Limb (tissue), 2 donors: ENCODE measurements at regions not wholly inside any gene's neighbourhood (a gene's known extent, or its start where the extent isn't known, plus 50 kb on each side); places are given as distances from the start of the nearest gene placed in this dataset.
"Not testable (repeated sequence)": the region's sequence is repeated elsewhere in the genome, so short reads cannot be mapped to it uniquely, and the experiment has no call there.

ENCODE experiments used
- DNase-seq, 2 donors: peaks; one replicate each; pipeline ENCODE4 v3.0.0-alpha.2; 2016; ENCODE audit errors: extremely low spot score in 2 of 2

DNA sequence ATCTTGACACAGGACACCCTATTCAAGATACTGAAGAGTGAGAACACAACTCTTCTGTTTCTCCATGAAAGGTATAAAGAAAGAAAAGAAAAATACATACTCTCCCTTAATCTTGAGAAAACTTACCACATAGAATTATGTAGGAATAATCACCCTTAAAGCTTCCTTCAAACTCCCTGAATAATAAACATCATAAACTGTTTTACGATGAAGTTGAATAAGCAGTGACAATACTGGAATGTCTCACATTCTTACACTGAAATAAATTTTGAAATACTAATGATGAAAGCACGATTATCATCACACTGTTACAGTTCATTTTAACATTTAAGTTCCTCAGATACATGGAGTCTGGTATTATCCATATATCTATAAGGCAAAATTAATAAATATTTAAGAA is 306.2 kb downstream of the IPMK start:
- no peak for DNase-seq

- DNase-seq: no peak
Measured at GRCh38 chr10:57960406-57960805, 307.3 kb downstream of the IPMK start.

- DNase-seq: no peak
Measured at GRCh38 chr10:57959318-57960006, 308.2 kb downstream of the IPMK start.

DNA sequence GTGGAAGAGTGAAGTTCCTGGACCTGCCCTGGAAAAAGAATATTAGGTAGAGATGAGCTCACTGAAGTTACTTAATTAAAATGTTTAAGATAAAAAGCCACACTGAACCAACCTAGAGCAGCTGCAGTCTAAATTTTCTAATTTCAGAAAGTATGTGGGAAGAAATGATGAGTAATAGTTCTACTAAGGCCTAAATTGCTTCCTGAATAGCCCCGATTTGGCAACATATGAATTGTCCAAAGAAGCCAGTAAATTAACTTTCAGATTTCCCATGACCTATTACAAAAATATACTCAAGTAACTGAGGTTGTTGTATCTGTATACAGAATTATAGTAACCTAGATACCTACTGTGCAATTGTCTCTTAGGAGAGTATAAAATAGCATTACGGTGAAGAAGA is 312.6 kb downstream of the IPMK start:
- no peak for DNase-seq

DNA sequence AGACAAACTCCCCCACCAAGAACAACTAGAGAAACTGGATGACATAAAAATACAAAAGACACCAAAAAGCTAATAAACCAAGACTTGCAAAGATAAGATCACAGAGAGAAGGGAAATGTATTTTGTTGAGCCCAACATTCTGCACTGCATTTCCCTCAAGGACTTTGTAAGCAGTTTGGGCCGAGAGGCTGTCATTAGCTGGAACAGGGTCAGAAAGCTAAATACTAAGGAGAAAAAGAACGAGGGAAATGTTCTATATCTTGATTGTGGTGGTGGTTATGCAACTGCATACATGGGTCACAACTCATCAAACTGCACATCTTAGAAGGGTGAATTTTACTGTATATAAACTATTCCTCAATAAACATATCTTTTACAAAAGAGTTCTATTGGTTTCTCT is 315.0 kb downstream of the IPMK start:
- no peak for DNase-seq

DNA sequence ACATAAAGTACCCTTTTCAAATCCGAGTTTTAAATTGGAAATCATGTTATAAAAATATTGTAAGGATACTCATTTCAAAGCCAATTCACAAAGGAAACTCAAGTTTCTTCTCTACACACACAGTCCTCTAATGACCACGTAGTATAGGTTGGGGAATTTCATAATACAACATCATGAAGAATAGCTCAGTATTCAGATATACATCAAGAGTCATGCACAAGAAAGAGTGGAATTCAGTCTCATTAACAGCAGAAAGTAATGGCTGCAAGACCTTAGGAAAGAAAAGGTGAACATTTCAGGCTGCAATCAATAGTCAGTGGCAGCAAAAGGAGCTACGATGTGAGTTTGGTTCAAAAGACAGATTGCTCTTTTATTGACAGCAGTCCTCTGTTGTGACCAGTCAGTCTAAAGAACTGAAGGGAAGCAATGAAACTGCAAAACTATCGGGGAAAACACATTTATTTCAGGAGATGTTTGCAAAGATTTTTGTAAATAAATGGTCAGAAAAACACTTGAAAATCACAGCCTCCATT is 317.2 kb downstream of the IPMK start:
- no peak for DNase-seq

DNA sequence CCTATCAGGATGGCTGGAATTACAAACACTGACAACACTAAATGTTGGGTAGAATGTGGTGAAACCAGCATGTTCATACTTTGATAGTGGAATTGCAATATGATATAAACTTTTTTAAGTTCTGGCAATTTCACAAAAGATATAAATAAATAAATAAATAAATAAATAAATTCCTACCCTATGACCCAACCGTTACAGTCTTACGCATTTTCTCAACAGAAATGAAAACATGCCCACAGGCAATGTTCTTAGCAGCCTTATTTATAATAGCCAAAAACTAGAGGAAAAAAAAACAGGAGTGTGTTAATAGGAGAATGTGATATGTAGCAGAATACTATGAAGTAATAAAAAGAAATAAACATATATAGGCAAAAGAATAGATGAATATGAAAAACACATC is 318.9 kb downstream of the IPMK start:
- DNase-seq: no peak

DNA sequence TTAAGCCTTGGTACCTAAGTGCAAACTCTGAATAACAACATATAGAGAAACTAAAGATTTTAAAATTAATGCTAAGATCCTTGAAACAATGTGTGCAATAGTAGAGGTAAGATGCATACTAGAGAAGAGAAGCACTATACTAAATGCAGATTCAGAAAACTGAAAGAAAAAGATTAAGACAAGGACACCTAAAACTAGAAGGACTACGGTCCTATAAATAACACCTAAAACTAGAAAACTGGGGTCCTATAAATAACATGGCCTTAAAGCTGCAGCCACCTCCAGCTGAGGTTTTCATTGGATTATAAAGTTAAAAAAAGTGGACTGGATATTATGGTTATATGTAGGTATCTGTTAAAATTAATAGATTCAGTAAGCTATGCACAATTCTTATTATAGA is 320.9 kb downstream of the IPMK start:
- DNase-seq: no peak

DNA sequence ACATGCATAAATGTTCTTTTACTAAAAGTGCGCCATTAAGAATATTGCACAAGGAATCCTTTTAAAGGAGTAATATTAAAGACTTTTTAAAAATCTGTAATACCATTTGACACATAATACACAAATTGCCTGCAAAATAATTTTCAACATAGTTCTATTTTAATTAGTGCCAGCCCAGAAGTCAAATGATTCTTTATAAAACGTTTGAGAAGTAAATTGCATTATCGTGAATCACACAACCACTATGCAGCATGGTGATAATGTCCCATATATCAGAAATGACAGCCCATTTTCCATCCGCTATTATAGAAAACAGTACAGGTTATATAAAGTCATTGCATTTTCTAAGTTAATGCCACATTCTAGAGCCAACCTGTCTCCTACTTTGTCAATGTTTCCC is 324.0 kb downstream of the IPMK start:
- DNase-seq: no peak

GRCh38 chr10:57925045-57925444 is 342.6 kb downstream of the IPMK start:
- no peak for DNase-seq

DNA sequence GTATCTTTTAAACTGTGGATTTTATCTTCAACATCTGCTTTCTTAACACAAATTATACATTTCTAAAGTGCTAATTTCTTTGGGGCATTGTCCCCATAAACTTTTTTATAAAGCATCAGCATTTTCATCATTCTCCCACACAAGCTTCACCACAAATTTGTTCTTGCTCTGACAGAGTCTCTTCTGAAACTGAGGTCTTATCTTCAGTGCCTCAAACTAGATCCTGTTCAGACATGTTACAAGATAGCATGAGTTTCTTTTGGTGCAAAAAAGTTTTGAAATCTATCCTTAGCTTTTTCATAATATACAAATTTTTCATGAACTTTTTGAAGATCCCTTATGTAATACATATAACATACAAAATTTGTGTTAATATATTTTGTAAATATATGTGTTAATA is 346.6 kb downstream of the IPMK start:
- DNase-seq: no peak

GRCh38 chr10:57919864-57920263 is 347.8 kb downstream of the IPMK start:
- DNase-seq: no peak

DNA sequence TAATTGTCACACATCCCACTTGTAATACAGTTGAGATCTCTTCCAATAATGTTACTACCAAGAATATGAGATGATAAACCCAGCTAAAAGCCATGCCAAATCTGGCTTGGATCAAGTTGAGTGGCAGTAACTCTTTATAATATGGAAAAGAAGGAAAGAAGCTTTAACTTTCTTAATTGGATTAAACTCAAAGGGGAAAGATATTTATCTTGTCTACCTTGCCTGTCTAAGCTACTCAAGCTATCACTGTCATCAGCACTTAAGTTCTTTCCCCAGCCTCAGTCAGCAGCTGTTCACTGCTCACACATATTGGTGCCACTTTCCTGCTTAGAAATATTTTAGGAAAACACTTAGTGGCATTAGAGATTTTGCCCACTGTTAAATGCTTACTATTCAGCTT is 350.7 kb downstream of the IPMK start:
- no peak for DNase-seq

DNA sequence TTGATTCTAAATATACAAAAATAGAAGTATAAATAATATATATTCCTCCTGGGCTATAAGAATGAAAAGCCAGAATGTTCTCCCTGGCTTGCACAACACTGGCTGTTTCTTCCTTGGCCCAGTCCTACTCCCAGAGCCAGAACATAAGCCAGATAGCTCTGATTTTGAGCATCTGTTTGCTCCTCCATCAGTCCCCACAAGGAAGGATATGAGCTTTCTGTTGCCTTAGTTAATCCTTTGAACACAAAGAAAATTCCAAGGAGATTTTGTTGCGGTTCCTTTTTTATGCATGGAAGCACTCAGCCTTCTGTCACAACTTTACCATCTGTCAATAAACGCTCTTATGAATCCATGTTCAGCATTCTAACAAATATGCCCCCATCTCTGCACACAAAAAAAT is 361.8 kb downstream of the IPMK start:
- DNase-seq: no peak

DNA sequence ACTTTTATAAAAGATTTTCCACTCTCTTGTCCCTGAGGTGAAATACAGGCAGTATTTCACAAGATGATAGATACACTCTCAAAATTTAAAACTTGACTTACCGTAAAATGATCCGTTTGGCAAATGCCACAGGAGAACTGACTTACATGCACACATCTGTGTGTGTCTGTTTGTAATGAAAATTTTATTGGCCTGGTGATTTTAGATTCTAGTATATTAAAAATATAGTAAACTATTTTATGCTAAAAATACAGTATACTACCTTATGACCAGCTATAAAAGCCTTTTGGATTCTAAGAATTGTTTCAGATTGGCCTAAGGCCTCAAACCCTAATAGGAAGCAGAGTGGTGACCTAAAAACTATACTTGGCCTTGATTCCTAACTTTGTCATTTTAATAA is 362.7 kb downstream of the IPMK start:
- peak in 1 of 2 donors; percentile 10 for DNase-seq

GRCh38 chr10:57898231-57898630 is 369.5 kb downstream of the IPMK start:
- DNase-seq: no peak

- no peak for DNase-seq
Measured at GRCh38 chr10:57897611-57898010, 370.1 kb downstream of the IPMK start.

DNA sequence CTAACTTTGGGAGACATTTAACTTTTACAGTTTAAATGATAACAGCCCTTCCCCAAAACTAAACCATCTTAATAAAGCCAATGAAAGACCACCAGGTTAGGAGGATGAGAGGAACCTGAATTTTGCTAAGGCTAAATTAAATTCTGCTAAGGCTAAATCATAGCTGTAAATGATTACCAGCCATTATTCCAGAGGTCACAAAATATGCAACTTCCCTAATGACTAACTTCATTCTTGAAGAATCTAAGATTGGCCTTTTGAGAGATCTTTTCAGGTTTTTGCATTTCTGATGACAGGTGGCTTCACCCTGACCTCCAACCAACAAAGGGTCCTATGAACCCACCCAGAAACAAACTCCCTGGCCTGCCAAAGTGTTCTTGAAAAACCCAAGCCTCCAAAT is 373.3 kb downstream of the IPMK start:
- no peak for DNase-seq

- no peak for DNase-seq
Measured at GRCh38 chr10:57891201-57892006, 376.3 kb downstream of the IPMK start.

- no peak for DNase-seq
Measured at GRCh38 chr10:57890691-57891090, 377.0 kb downstream of the IPMK start.

DNA sequence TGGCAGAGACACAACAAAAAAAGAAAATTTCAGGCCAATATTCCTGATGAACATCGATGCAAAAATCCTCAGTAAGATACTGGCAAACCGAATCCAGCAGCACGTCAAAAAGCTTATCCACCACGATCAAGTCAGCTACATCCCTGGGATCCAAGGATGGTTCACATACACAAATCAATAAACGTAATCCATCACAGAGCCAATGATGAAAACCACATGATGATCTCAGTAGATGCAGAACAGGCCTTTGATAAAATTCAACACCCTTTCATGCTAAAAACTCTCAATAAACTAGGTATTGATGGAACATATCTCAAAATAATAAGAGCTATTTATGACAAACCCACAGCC is 382.1 kb downstream of the IPMK start:
- not testable (repeated sequence) for DNase-seq

GRCh38 chr10:57884965-57885617 is 382.6 kb downstream of the IPMK start:
- DNase-seq: no peak
